Anterior cingulate cortex (tissue), 58 donors: ENCODE measurements at regions not wholly inside any gene's neighbourhood (a gene's known extent, or its start where the extent isn't known, plus 50 kb on each side); places are given as distances from the start of the nearest gene placed in this dataset.

Source experiments
- DNase-seq, 58 donors: peaks; one replicate each; lab custom pipeline; 2025; lab: John Stamatoyannopoulos, UW

DNA sequence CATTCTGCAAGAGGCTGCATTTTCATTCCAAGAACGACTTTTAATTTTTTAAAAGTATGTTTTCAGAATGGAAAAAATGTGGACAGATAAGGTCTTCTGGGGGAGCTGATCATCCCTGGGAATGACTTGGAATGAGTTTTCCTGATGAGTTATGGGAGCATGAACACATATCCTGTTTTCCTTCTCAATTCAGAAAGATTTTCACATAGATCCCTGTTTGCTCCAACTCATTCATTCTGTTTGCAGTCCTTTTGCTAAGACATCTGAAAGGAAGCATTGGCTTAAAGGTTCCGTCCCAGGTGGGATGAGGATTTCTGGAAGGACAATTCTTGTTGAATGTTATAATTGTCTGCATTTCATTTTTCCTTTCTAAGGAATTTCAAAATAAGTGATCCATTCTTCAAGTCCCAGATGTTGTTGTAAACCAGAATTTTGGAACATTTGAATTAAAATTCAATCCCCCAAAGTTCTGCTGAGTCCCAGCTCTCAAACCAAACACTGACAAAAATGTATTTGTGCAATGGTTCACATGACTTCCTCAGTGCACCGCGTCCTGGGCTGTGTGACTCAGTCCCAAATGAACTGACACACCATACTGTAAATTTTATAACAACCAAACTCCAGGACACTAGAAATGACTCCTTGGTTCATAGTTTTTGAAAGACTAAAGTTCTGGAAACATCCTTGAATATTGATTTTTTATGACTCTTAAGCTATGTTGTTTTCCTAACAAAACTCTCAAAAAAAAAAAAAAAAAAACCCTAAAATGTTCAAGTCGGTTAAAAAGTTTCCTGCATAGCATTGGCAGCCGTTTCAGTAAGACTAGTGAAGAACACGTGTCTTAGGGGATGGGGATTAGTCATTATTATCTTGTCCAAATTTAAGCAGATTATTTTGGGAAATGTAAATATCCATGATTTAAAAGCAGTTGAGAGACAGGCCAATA, 281.8 kb upstream of the TCF4 start:
- DNase-seq: no peak

DNA sequence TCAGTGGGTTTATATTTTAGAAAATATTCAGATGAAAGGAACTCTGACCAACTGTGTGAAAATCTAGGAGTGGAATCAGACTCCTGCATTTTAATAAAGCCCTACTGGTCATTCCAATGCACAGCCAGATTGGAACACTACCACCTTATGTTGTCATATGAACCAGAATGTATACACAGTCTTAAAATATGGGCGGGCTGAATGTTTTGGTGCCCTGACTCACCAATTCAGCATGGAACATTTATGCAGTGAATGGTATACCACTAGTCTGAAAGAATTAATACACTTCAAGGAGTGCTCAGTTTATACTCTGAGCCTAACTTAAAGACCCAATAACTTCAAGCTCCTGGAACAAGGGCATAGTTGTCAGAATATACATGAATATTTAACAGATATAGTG, 280.9 kb upstream of the TCF4 start:
- DNase-seq: no peak

DNA sequence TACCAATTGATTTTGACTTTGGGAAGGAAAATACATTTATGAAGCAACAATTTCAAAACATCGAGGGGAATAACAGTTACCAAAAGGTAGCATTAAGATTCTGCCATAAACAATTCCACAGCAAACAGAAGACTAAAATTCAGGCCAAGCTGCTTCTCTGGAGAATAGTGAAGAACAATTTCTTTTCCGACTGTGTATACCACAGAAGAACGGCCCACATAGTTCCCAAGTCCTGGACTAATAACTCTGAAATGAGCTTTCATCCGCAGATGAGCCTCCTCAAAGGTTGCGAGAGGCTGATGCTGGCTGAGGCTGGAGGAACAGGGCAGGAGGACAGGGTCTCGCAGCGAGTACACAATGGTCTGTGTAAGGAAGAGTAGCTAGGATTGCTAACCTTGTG, 278.9 kb upstream of the TCF4 start:
- DNase-seq: no peak

DNA sequence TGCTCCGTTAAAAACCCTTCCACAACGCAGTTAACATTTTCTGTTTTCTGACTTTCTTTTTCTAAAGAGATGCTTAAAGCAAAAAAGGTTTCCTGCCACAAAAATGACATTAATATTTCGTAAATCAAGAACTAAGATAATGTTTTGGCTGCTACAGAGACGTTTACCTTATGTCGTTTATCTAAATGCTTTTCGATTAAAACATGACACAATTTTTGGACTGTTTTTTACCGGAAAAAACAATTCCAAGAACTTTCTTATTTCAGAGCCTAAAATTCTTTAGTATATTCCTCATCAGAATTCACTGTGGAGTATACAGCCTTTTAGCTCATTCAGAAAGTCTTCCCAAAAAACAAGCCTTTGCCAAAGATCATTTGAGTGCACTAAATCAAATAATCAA, 278.0 kb upstream of the TCF4 start:
- no peak for DNase-seq

DNA sequence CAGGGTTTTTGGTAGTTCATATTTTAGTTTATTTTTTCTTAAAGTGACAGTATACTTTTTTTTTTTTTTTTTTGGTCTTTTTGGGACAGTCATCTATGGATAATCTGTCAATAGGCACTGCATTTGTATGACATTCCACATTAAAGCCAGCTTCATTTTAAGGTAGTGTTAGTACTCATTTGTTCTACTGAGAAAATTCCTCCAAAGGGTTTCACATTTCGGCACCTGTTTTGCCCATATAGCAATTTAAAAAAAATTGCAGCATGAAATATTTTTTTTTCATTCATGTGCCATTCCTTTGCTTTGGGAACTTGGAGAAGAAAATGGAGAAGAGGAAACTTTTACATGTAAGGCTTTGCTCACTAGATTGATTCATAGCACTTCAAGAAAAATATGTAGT, 276.3 kb upstream of the TCF4 start:
- no peak for DNase-seq

DNA sequence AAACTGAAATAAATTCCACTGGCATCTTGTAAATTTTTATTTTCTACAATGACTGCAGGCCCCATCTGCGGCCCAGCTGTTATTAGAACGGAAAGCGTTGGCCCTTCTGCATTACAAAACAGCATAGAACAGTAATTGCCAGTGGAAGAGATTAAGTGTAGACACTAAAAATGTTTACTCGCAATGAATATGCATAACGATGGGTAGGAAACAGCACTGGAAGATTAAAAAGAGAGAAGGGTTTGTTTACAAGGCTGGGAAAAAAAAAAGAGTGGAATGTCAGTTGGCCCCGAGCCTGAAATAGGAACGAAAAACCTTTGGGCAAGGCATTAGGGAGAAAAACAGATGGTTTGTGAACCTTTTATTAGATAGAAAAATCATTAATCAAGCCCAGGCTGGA, 275.9 kb upstream of the TCF4 start:
- DNase-seq: peak in 1 of 58 donors; percentile 25

DNA sequence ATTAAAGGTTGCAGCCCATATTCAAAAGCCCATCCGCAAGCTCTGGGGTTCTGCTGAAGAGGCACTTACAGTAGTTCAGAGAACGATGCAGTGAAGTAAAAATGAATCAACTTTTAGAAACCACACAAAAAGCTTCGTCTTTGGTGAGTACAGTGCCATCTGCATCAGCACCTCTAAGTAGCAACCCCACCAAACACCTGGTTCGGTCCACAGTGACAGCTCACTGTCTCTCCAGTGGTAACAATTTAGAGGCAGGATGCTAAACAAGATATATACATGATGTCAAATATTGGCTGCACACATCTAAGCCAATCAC, 275.4 kb upstream of the TCF4 start:
- no peak for DNase-seq

DNA sequence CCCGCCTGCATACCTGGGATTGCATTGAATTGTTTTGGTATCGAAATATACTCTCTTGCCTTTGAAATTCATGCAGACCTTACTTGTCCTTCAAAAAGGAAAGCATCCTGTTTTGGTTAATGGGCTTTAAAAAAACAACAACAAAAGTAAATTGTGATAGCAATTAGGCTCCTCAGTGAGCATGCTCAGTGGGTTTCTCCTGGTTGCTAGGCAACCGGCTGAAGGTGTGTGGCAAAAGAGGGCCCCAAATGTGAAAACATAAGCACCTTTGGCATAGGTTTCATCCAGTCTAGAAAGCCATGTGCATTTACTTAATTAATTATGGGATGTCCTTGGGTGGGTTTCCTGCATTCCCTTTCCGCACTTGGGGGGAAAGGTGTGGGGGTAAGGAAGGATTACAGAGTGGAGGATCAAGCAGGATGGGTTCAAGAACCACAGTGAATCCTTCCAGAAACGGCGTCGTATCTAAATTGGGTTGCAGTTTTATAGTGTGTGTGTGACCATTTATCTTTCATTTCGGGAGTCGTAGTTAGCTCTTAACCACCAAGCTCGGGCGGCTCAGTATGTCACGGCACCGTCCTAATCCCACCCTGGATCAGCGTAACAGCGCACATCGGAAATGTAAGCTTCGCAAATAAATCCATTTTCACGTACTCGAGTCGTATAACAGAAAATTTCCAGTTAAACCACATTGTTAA, 274.9 kb upstream of the TCF4 start:
- no peak for DNase-seq

DNA sequence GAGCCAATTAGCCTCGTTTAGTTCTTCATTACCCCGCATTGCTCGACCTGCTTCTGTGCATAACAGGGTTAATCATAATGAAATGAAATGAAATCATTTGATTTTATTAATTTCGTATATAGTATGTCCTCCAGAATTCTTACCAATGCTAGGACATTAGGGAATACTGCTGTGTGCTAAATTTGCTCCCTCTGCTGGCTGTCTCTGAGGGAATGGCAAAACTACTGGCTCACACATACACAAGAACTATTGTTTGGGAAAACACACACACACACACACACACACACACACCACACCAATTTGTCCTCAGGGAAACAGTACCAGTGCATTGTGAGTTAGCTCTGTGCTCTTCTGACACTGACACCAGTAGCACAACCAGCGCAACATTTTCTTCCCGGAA, 273.3 kb upstream of the TCF4 start:
- DNase-seq: peak in 33 of 58 donors; percentile 5 to 71 (median 42)

DNA sequence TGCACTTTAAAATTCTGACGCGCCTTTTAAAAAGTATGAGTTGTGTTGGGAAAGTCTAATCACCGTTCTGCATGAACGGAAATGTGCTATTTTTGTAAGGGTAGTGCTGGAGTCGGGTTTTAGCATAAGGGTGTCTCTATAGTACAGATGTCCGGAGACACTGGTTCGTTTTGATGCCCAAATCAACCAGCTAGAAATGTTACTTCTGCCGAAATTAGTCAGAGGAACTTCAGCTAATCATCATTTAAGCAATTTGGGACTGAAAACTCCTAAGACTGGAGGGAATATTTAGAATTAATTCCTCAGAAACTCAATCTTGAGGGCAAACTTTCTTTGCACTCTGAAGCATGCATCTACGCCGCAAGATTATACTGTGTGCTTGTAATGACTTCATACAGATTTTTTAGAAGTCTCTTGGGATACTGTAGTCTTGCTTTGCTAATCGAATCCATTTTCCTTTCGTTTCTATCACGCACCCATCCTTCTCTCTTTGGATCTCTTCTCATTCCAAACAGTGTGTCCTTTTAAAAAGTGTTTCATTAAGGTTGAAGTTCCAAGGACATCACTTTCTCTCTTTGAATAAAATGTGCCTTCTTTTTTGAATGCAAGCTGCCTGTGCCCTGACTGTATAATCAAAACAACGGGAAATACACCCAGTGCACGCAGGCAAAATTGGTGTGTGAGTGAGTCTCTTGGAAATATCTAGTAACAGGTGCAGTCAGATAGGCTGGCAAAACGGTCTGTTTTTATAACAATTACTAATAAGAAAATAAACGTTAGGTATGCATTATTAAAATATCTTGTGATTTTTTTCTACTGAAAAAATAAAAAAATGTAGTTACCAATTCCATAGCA, 270.9 kb upstream of the TCF4 start:
- DNase-seq: peak in 1 of 58 donors; percentile 53

DNA sequence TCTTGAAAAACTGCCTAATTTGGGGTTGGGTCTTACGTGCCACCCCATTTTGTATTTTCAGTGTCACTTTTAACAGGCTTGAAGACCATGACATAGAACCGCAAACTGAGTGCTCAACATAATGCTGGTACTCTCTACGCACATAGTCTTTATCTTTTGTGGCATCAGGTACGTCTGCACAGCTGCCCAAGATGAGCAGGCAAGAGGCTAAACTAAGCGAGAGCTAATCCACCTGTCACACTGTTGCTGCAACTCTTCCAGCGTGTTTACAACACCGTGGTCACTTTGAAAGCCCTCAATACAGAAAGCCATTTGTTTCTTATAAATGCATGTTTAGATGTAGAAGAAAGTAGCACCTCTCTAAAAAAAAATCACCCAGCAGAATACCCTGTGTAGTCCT, 270.0 kb upstream of the TCF4 start:
- DNase-seq: no peak

DNA sequence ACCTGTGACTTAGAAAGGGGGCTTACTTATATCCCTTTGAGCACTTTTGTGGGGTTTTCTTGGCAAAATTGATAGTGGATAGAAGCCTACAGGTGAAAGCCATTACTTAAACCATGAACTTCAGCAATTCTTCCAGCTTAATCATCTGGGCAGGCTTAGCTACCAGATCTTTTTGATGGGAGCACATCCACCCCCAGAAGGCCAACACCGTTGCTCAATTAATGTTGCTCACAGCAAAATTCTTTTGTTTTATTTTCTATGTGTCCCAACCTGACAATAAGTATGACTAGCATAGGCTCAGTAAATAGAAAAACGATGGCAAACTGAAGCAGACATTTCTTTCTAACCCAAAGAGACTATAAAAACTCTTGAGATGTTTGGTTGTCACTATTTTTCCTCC, 269.4 kb upstream of the TCF4 start:
- no peak for DNase-seq

DNA sequence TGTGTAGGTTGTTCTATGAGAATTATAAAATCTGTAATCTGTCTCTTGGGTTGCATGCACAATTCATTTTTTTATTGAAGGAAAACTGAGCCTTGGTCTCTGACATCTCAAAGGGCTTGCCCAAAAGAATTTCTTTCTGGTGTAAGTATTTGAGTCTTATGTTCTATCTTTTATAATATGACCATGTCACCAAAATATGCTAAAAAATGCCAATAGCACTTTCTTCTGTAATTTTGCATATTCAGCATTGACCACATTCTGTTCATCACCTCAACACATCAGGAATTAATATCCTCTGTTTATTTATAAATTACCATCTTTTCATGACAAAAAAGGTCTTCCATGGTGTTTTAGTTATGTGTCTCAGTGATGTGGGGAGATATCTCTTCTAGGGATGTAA, 268.7 kb upstream of the TCF4 start:
- no peak for DNase-seq

DNA sequence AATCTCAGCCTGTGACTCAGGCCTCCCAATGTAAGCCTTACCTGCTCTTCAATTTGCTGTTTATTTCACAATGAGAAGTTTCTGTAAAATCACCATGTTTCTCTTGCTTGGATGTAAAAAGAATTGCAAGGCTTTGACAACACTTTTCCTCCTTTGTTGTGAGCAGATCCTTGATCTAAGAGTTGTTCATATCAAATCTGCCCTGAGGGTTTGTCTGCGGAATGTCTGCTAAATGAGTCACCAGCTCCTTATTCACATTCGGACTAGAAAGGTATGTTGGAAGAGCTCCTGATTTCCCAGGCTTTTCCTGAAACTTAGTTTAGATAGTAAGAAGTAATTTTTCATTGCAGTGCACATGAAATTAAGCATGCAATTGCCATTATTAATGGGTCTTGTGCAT, 268.2 kb upstream of the TCF4 start:
- no peak for DNase-seq

DNA sequence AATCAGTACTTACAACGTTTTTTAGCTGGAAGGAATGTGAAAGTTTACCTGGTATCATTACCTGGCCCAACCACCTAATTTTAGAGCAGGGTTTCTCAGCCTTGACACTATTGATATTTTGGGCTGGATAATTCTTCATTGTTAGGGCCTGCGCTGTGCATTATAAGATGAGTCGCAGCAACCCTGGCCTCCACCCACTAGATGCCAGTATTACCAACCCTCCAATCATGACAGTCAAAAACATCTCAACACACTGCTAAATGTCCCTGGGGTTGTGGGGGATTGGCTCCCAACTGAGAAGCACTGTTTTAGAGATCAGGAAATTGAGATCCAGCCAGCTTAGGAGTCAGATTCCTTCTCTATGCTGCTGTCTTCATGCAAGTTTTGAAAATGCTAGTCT, 265.3 kb upstream of the TCF4 start:
- no peak for DNase-seq

DNA sequence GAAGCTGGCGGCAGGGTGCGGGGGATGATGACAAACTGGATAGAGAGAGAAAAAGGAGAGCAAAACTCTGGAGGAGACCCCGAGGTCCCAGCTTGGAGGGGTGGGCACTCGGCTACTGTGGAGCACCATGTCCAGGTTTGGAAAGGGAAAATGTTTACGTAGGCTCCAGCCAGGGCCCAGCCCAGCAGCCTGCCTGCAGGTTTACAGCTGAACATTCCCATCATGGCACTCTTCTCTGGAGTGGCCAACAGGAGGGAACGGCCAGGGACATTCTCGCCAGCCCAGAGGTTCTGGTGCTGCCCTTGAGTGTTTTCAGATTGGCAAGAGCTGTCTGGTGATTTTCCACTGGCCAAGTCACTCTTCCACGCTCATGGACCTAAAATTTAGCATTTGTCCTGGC, 262.9 kb upstream of the TCF4 start:
- DNase-seq: no peak

DNA sequence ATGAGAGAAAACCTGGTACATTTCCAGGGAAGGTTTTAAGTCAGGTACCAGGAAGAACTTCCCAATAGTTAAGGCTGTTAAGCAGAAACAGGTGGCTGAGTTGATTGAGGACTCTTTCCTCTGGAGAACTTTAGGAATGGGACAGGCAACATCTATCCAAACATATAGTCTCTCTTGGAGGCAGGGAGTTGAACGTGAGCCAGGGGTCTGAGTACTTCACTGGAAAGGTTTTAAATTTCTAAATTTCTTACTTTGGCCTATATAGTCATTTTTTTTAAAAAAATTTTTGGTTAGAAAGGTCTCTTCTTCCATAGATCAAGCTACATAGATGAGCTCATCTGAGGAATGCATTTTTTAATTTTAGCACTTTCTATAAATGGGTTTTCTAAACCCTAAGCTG, 261.4 kb upstream of the TCF4 start:
- DNase-seq: no peak

DNA sequence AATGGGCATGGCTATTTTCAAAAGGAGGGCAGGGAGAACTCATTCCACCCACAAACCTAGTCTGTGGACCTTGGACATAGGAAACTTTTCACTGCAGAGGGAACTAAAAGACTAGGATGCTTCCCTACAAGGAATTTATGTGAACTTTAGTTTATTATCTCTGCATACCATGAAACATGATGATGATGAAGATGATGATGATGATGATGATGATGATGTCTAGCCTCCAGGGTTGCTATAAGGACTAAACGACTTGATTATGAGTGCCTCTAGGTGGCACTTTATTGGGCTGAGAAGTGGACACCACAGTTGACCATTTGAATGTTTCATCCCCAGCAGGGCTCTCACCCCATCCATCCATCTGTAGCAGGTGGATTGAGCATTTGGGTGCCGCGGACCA, 260.0 kb upstream of the TCF4 start:
- DNase-seq: no peak

DNA sequence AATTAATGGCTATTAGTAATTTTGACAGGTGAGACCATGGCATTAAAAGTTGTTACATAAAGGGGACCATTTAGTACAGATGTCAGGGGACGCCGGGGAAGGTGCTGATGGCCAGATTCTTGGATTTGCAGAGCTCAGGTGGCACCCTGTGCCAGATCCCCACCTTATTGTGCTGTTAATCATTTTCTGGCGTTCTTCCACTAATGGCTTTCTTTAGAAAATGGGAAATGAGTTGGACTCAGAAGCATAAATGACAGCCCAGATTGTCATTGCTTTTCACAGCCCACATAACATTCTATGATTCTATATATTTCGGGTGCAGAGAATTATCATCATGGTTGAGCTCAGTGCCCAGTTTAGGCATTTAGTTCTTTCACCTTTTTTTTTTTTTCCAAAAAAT, 257.2 kb upstream of the TCF4 start:
- DNase-seq: no peak

DNA sequence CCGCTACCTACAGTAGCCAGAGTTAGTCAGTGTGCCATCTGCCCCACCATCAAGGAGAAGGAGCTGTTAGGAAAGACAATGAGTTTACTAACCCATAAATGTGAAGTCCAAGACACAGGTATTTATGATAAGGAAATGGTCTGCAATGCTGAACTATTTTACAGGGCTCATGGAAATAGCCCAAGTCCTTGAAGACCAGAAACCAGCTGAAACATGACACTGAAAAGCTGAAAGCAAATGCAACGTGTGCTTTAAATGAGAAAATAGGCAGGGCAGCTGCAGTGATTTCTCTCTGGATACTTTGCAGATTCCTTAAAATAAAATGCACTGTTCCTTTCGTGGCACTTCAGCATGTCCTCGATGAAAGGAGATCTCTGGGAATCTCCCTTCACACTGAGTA, 256.4 kb upstream of the TCF4 start:
- DNase-seq: no peak

DNA sequence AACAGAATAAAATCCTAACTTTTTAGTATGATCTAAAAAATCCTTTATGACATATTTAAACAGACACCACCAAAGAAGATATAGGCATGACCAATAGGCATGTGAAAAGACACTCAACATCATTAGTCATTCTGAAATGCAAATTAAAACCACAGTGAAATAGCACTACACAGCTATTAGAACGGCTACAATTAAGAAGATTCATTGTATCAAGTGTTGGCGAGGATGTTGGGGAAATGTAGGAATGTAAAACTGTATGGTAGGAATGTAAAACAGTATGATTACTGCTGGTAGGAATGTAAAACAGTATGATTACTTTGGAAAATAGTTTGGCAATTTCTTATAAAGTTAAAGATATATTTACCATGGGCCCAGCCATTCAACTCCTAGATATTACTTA, 253.3 kb upstream of the TCF4 start:
- no peak for DNase-seq
